K562 (cell line): ENCODE measurements at regions not wholly inside any gene's neighbourhood (a gene's known extent, or its start where the extent isn't known, plus 50 kb on each side); places are given as distances from the start of the nearest gene placed in this dataset.

Experiments used
- ATAC-seq: fragments of 200-7000 bp; cut with Tn5 transposase; 3 replicates; pipeline ENCODE4 v1.9.1; 2020; ENCODE audit warnings: moderate library complexity
- BruUV-seq: library from RNA; stranded (reverse); fragments of 400-500 nt; replicated peaks from 2 replicates; lab custom pipeline; 2021; lab: Mats Ljungman, UMichigan
- CTCF ChIA-PET: fragments of 300-600 bp; formaldehyde crosslinking; extraction: SDS; loops from one replicate; lab custom pipeline; 2021; ENCODE audit warnings: low intra/inter-chr PET ratio; lab: Yijun Ruan, JAX
- POLR2A ChIA-PET: fragments of 300-600, 350-650 bp; sonication (Branson Sonifier 250); formaldehyde crosslinking; extraction: SDS; loops from one replicate; lab custom pipeline; 2021; ENCODE audit warnings: antibody characterized with exemption, inconsistent platforms; lab: Yijun Ruan, JAX
- DNase-seq, 4 experiments: peaks; one replicate each; pipeline versions ENCODE4 v3.0.0 to v3.0.0-alpha.2; 2011 to 2018; ENCODE audit warnings: low spot score in 3 of 4, mixed read lengths in 3 of 4; ENCODE audit errors: extremely low read depth in 1 of 4
- FAIRE-seq: peaks from 2 replicates; lab custom pipeline; 2011; peaks lifted over from hg19 to GRCh38; lab: Jason Lieb, UNC
- H2AFZ ChIP-seq: 2 replicates; pipeline ENCODE4 v1.6.0; 2011; ENCODE audit warnings: low read depth, low read length, control low read depth, inconsistent platforms
- H3K27ac ChIP-seq: fragments of 200-600 bp; 3 replicates; pipeline ENCODE4 v1.8.0; 2011; ENCODE audit warnings: low read depth, mild to moderate bottlenecking, control low read depth, inconsistent platforms, low read length, moderate library complexity, mixed read lengths; ENCODE audit errors: extremely low read depth
- H3K27me3 ChIP-seq, 2 experiments: fragments of 300-600 bp in 1 of 2; 2 replicates in 1 of 2; 3 replicates in 1 of 2; pipeline versions ENCODE4 v1.6.0 to v1.8.0; 2011; ENCODE audit warnings: inconsistent platforms in 2 of 2, low read length in 2 of 2, mild to moderate bottlenecking in 1 of 2, mixed read lengths in 1 of 2, moderate library complexity in 1 of 2; ENCODE audit not compliant: control insufficient read depth in 2 of 2, insufficient read depth in 2 of 2
- H3K36me3 ChIP-seq: fragments of 300-600 bp; 3 replicates; pipeline ENCODE4 v1.8.0; 2011; ENCODE audit warnings: mild to moderate bottlenecking, low read length, inconsistent platforms; ENCODE audit not compliant: control insufficient read depth, insufficient read depth
- H3K4me1 ChIP-seq, 2 experiments: fragments of 200-600 bp in 1 of 2; replicated peaks in 1 of 2; 2 replicates in 1 of 2; 3 replicates in 1 of 2; pipeline versions ENCODE4 v1.5.1 to v1.8.0; 2011; ENCODE audit warnings: inconsistent platforms in 2 of 2, low read length in 2 of 2, mild to moderate bottlenecking in 1 of 2, mixed read lengths in 1 of 2, moderate library complexity in 1 of 2; ENCODE audit not compliant: control insufficient read depth in 2 of 2, insufficient read depth in 2 of 2
- H3K4me2 ChIP-seq: 2 replicates; pipeline ENCODE4 v1.6.1; 2011; ENCODE audit warnings: low read length, control low read depth, inconsistent platforms, mixed read lengths; ENCODE audit not compliant: insufficient read depth
- H3K4me3 ChIP-seq: fragments of 200-600 bp; sonication (generic), shearing (Covaris generic); 2 replicates; pipeline ENCODE4 v1.5.1; 2016; ENCODE audit warnings: control low read depth, inconsistent platforms
- H3K79me2 ChIP-seq: fragments of 200-600 bp; 3 replicates; pipeline ENCODE4 v1.8.0; 2011; ENCODE audit warnings: low read length, inconsistent platforms; ENCODE audit not compliant: control insufficient read depth, insufficient read depth
- H3K9ac ChIP-seq, 2 experiments: 2 replicates each; pipeline versions ENCODE4 v1.6.0 to v1.6.1; 2011; ENCODE audit warnings: low read depth in 2 of 2, low read length in 2 of 2, control low read depth in 1 of 2, inconsistent platforms in 1 of 2, mild to moderate bottlenecking in 1 of 2, mixed read lengths in 1 of 2; ENCODE audit not compliant: insufficient read depth in 1 of 2
- H3K9me1 ChIP-seq: one replicate; pipeline ENCODE4 v1.6.0; 2011; ENCODE audit warnings: inconsistent platforms, mild to moderate bottlenecking, low read length, moderate library complexity; ENCODE audit not compliant: control insufficient read depth, insufficient read depth
- H3K9me3 ChIP-seq: replicated peaks from 2 replicates; pipeline ENCODE4 v1.5.1; 2011; ENCODE audit warnings: low read depth, low read length, inconsistent platforms; ENCODE audit not compliant: control insufficient read depth, insufficient read depth
- H4K20me1 ChIP-seq: replicated peaks from 2 replicates; pipeline ENCODE4 v1.6.1; 2011; ENCODE audit warnings: low read length, inconsistent platforms, mixed read lengths; ENCODE audit not compliant: control insufficient read depth, insufficient read depth
- ERF ChIP-seq: fragments of 450-650 bp; formaldehyde crosslinking; IDR thresholded peaks from 2 replicates; pipeline ENCODE4 v1.4.0; 2020; ENCODE audit warnings: mild to moderate bottlenecking, mixed read lengths
- MYBL2 ChIP-seq, 2 experiments: fragments of 450-650 bp in 1 of 2; sonication (generic) in 1 of 2; formaldehyde crosslinking in 1 of 2; IDR thresholded peaks; 2 replicates each; pipeline versions ENCODE4 v1.6.1 to v1.8.1; 2017 to 2022; ENCODE audit warnings: borderline replicate concordance in 1 of 2, inconsistent platforms in 1 of 2, low read depth in 1 of 2, mild to moderate bottlenecking in 1 of 2, missing genetic modification reagents in 1 of 2, moderate library complexity in 1 of 2
- WGBS: fragments of 100-300 bp; shearing (Covaris generic); methylation state at CpG from one replicate; pipeline ENCODE4 v1.1.6; 2016; ENCODE audit warnings: low coverage, mixed read lengths; ENCODE audit not compliant: insufficient coverage; ENCODE audit errors: missing lambda C conversion rate; 5-methylcytosine and 5-hydroxymethylcytosine counted together
- in situ Hi-C: fragments of 300-500 bp; cut with MboI; formaldehyde crosslinking; loops from 4 replicates; pipeline ENCODE4 v1.15.0; 2018; ENCODE audit warnings: inconsistent platforms, mixed read lengths
- intact Hi-C: fragments of 100-400 bp; cut with micrococcal nuclease; formaldehyde crosslinking; loops from 2 replicates; pipeline ENCODE4 v1.14.2; 2022
- TF ChIP-seq, protein P1 (sequence below), 2 experiments: IDR thresholded peaks in 1 of 2; conservative IDR thresholded peaks in 1 of 2; 2 replicates each; pipeline ENCODE4 v1.6.1; 2016; ENCODE audit warnings: low read depth in 2 of 2, mild to moderate bottlenecking in 1 of 2, missing compliant biosample characterization in 1 of 2, missing genetic modification characterization in 1 of 2, moderate library complexity in 1 of 2
- TF ChIP-seq, protein P2 (sequence below): IDR thresholded peaks from 2 replicates; pipeline ENCODE4 v1.6.1; 2014; ENCODE audit warnings: antibody characterized with exemption

DNA sequence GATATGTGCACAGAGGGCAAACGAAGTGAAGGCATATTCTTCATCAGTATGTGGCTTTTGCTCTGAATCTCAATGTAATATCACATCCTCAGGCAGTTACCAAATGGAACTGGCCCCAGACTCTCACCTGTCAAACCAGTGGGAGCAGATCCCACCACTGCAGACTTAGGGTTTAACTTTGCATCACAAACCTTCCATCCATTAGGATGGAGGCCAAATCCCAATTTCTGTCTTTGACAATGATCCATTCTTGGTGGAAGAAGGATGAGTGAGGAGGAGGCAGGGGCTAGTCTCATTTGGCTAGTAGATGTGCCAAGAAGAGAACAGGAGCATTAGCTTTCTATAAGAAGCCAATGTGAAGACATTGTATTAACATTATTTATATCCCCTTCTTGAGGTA, 413.5 kb upstream of the SPRY2 start:
- in situ Hi-C loops (no loop called here), intact Hi-C loops (no loop called here)
- no peaks in the 10 kb centered on the region for H3K79me2 ChIP-seq
- H3K36me3 ChIP-seq: no peaks in the 10 kb centered on the region
- ATAC-seq (no peak), FAIRE-seq (no peak), DNase-seq (no peak)
- no peaks in the 10 kb centered on the region for H3K27me3 ChIP-seq
- ChIA-PET CTCF (no interaction called here), POLR2A (interaction anchor here (1.8 kb wide), 1 partner anchor 8 kb away, joined by 4 read pairs; no protein-coding TSS in a partner anchor)
- H4K20me1 ChIP-seq: no peaks in the 10 kb centered on the region
- 0% methylated on average over 1 of the region's 1 CpG for WGBS
- H3K9me3 ChIP-seq: peaks cover 2% of the 10 kb centered on the region; the same call in 1 of the 2 replicates
- no TSS peak for BruUV-seq
- no peak overlapping the region for H3K4me2 ChIP-seq
- no peak overlapping the region for H2AFZ ChIP-seq
- H3K27ac ChIP-seq: no peak overlapping the region
- no peak overlapping the region for H3K4me3 ChIP-seq
- no peaks in the 10 kb centered on the region for H3K9me1 ChIP-seq
- no peak overlapping the region for H3K9ac ChIP-seq
- TF ChIP-seq, protein P1, sequence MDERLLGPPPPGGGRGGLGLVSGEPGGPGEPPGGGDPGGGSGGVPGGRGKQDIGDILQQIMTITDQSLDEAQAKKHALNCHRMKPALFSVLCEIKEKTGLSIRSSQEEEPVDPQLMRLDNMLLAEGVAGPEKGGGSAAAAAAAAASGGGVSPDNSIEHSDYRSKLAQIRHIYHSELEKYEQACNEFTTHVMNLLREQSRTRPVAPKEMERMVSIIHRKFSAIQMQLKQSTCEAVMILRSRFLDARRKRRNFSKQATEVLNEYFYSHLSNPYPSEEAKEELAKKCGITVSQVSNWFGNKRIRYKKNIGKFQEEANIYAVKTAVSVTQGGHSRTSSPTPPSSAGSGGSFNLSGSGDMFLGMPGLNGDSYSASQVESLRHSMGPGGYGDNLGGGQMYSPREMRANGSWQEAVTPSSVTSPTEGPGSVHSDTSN (CRISPR knock-in tag; IDR thresholded peaks at IDR 0.05; ENCODE audit: low read depth): peak; percentile 22; the same call in 1 of the 2 replicates
- TF ChIP-seq, protein P1 (tag; conservative IDR thresholded peaks at IDR 0.05; ENCODE audit: low read depth): no peak
- TF ChIP-seq ERF (CRISPR knock-in tag): no peak
- TF ChIP-seq, protein P2, sequence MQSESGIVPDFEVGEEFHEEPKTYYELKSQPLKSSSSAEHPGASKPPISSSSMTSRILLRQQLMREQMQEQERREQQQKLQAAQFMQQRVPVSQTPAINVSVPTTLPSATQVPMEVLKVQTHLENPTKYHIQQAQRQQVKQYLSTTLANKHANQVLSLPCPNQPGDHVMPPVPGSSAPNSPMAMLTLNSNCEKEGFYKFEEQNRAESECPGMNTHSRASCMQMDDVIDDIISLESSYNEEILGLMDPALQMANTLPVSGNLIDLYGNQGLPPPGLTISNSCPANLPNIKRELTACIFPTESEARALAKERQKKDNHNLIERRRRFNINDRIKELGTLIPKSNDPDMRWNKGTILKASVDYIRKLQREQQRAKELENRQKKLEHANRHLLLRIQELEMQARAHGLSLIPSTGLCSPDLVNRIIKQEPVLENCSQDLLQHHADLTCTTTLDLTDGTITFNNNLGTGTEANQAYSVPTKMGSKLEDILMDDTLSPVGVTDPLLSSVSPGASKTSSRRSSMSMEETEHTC: no peak
- no peak for TF ChIP-seq MYBL2 (IDR thresholded peaks at IDR 0.05; ENCODE audit: low read depth)
- 0 out of 2 replicates have a peak, but pooled peaks have one; percentile 11 for TF ChIP-seq MYBL2 (CRISPR knock-in tag; IDR thresholded peaks at IDR 0.05; ENCODE audit: borderline replicate concordance)
- TF ChIP-seq, all 486 proteins: peak for 2
- H3K4me1 ChIP-seq: no peaks in the 10 kb centered on the region
